ENCODE measurements at regions not wholly inside any gene's neighbourhood (a gene's known extent, or its start where the extent isn't known, plus 50 kb on each side); places are given as distances from the start of the nearest gene placed in this dataset.

DNA sequence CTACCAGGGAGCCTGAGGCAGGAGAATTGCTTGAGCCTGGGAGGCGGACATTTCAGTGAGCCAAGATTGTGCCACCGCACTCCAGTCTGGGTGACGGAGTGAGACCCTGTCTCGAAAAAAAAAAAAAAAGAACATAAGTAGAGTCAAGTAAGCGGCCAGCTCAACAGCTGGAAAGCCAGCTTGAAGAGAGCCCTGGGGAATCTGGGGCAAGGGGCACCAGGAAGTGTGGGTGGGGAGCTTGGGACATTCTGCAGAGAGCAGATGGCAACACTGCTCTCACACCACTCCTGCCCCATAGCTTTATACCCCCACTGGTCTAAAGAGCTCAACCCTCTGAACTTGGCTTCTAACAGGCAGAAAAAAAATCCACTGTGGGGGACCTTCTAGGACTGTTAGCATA lies 505.6 kb downstream of the BUD13 start:
- DNase-seq (ENCODE audit: low read depth in 2 of 2, low spot score in 1 of 2), result no peak

DNA sequence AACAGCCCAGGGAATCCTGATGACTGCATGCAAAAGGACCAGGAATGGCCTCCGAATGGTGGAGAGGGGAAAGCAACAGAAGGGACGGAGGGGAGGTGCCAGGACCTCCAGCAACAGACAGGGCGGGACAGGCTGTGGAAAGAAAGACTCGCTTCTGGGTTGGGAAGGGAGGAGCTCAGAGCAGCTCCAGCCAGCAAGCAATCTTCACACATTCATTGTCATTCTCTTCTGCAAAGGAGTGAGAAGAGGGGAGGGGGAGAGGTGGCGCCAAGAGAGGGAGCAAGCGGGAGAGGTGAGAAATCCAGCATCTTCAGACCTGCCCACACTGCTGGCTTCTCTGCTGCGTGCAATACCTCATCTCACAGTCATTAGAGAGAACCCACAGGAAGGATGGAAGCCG lies 509.0 kb downstream of the BUD13 start:
- no peak for DNase-seq (ENCODE audit: low read depth in 2 of 2, low spot score in 1 of 2)

DNA sequence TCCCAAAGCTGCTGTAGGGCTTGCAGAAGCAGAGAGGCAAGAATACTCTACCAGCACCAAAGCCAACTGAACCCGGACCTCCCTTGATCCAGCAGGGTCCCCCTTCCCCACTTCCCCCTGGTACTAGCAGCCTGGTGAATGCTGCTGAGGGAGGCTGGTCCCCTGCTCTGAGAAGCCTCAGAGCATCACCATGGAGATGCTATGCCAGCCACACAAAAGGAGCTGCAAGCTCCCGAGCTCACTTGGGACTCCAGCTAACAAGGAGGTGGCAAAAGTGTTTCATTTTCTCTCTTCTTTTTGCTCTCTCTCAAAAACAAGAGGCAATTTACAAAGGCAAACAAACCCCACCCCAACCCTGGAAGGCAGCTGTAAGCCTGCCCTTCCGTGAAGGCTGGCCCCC lies 509.8 kb downstream of the BUD13 start:
- DNase-seq (ENCODE audit: low read depth in 2 of 2, low spot score in 1 of 2), result no peak

GRCh38 chr11:116262370-116262769 lies 510.4 kb downstream of the BUD13 start:
- no peak for DNase-seq (ENCODE audit: low read depth in 2 of 2, low spot score in 1 of 2)

- no peak for DNase-seq (ENCODE audit: low read depth in 2 of 2, low spot score in 1 of 2)
These were observed 511.2 kb downstream of the BUD13 start for GRCh38 chr11:116261606-116262005.

GRCh38 chr11:116258821-116259220 lies 514.0 kb downstream of the BUD13 start:
- no peak for DNase-seq (ENCODE audit: low read depth in 2 of 2, low spot score in 1 of 2)

DNA sequence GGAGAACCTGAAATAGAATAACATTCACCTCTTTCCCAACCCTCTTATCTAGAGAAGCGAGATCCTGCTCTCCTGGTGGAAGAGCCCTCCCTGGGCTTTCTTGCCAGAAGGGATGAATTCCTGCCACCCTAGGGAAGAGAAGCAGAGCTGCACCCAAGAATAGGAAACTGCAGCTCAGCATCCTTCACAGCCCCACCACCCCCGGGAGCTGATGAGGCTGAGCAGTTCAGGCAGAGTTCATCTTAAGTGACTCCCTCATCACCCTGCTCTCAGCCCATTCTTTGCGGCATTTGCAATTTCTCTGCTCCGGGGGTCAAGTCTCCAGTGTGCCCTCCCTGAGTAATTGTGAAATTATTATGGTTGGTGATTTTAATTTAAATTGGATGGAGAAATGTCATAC lies 514.9 kb downstream of the BUD13 start:
- DNase-seq (ENCODE audit: low read depth in 2 of 2, low spot score in 1 of 2), result no peak

- no peak for DNase-seq (ENCODE audit: low read depth in 2 of 2, low spot score in 1 of 2)
These were observed 515.7 kb downstream of the BUD13 start for GRCh38 chr11:116257092-116257491.

DNA sequence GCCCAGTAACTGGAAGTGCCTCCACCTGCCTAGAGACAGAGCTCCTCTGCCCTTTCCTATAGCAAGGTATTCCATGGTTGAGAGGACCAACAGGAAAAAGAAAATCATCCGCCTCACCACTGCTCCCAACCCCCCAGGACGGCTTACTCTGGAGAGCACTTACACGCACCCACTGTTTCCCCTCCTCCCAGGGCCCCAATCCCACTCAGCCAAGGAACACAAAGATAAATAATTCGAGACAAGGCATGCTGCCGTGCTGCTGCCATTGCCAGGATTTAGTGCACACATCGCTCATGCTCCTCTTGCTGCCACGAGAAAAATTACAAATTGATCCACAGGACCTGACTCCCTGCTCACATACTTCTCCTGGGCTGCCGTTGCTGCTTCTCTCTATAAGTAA lies 516.6 kb downstream of the BUD13 start:
- no peak for DNase-seq (ENCODE audit: low read depth in 2 of 2, low spot score in 1 of 2)

- DNase-seq (ENCODE audit: low read depth in 2 of 2, low spot score in 1 of 2), result no peak
These were observed 517.4 kb downstream of the BUD13 start for GRCh38 chr11:116255321-116255953.

DNA sequence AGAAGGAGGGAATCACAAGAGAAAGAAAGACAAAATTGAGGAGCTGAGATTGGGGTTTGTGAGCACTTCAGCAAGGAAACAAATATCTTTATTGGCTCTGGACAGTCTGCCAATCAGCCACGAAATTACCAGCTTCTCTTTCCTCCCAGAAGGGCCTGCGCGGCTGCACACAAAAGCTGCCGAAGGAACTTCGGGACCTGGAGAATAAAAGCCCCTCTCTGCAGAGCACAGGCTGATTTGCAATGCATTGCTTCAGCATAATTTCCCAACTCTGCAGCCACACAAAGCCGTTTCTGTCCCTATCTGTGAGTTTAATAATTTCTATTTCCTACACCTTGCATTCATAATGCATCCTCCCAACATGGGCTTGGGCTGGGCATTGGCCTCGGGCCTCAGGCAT lies 522.6 kb downstream of the BUD13 start:
- no peak for DNase-seq (ENCODE audit: low read depth in 2 of 2, low spot score in 1 of 2)

GRCh38 chr11:116249561-116249960 lies 523.2 kb downstream of the BUD13 start:
- DNase-seq (ENCODE audit: low read depth in 2 of 2, low spot score in 1 of 2), result no peak

DNA sequence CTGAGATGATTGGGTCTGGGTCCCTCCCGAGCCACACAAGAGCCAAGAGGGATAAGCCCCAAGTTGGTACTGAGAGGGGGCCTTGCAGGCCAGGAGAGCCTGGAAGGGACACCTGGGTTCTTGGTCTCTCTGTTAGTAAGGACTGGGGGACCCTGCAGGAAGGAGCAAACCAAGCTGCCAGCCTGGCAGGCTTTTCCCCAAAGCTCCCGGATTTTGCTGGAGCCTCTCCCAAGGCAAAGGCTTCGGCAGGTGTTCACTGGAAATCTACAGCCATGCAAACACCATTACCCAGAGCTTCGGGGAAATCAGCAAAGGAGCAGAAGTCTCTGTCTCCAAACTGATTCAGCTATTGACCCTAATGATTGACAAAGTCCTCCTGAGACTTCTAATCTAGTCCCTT lies 527.9 kb downstream of the BUD13 start:
- no peak for DNase-seq (ENCODE audit: low read depth in 2 of 2, low spot score in 1 of 2)

- no peak for DNase-seq (ENCODE audit: low read depth in 2 of 2, low spot score in 1 of 2)
These were observed 528.3 kb downstream of the BUD13 start for GRCh38 chr11:116244439-116244838.

DNA sequence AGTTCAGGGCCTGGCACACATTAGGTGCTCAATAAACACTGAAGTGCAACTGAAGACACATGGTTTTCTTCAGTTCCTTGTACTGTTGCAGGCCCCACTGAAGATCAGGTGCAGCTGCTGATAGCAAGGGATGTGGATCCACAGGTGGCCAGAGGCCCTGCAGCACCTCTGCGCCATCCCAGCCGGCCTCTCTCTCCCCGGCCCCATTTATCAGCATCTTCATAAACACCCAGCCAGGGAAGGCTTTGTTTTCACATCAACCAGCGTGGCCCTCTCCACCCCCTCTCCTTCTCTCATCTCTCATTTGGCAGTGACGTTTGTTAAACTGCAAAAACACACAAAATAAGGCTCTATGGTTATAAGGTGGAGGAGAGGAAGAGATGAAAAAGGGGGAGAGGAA lies 528.8 kb downstream of the BUD13 start:
- no peak for DNase-seq (ENCODE audit: low read depth in 2 of 2, low spot score in 1 of 2)

DNA sequence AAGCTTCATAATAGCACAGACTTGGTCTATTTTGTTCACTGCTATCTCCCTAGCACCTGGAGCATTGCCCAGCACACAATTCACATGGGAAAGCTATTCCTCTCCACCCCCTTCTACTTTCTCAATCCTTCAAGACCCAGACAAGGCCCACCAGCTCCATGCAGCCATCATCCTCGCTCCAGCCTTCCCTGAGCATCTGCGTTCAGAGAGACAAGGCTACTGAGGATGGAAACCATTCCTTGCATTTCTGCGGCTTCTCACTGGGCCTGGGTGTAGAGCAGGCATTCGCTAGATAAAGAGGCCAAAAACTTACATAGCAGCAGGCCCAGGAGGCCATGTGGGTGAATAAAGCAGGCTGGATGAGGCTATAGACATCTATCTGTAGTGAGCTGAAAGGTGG lies 530.8 kb downstream of the BUD13 start:
- no peak for DNase-seq (ENCODE audit: low read depth in 2 of 2, low spot score in 1 of 2)

- no peak for DNase-seq (ENCODE audit: low read depth in 2 of 2, low spot score in 1 of 2)
These were observed 532.1 kb downstream of the BUD13 start for GRCh38 chr11:116240710-116241109.

DNA sequence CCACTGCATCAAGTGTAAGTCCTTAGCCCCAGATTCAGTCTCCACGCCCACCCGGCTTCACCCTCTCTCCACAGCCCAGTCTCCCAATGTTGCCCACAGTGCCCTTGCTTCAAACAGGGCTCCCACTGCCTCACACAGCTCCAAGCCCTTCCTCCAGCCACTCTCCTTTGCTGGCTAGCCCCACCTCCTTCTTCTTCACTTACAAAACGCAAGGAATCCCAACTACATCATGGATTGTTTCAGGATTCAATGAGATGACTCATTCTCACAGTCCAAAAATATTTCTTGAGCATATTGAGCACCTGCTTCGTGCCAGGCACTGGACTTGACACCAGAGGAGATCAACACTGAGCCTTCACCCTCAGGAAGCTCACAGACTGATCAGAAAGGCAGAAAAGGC lies 533.5 kb downstream of the BUD13 start:
- DNase-seq (ENCODE audit: low read depth in 2 of 2, low spot score in 1 of 2), result no peak

GRCh38 chr11:116234989-116235568 lies 537.7 kb downstream of the BUD13 start:
- DNase-seq (ENCODE audit: low read depth in 2 of 2, low spot score in 1 of 2), result no peak

GRCh38 chr11:116233561-116233960 lies 539.2 kb downstream of the BUD13 start:
- no peak for DNase-seq (ENCODE audit: low read depth in 2 of 2, low spot score in 1 of 2)

DNA sequence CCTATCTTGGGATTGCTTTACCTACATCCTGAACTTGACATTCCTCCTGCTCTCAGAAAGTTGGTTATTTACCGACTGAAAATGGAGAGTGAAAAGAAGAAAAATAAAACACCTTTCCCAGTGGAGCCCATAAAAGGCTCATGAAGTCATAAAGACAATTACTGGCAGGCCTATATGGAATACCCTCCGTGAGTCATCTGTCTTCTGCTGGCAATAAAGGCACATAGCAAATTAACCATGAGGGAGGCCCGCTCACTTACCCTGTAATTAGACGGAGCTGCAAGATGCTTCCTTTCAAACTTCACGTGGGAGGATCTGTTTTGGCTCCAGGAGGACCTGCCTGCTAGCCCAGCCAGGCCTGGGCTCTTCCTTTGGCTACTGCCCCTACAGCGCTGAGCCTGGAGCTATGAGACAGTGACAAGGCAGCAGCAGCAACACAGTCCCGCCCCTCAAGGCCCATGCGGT lies 540.4 kb downstream of the BUD13 start:
- no peak for DNase-seq (ENCODE audit: low read depth in 2 of 2, low spot score in 1 of 2)

GRCh38 chr11:116231543-116231942 lies 541.2 kb downstream of the BUD13 start:
- no peak for DNase-seq (ENCODE audit: low read depth in 2 of 2, low spot score in 1 of 2)

DNA sequence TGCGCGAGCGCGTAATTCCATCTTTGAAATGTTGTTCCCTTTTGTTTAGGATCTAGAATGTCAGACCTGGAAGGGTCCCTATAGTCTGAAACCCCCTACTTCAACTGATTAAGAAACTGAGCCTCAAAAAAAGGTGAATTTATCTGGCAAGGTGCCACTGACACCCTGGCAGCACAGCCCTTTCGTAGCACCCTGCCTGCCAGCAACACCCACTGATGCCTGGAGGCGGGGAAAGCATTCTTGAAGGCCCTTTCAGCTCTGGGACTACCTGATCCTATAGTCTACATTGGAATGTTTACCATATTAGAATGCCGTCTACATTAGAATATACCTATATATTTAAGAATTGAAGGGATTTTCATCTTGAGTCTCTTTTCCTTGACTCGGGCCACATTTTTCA lies 542.3 kb downstream of the BUD13 start:
- DNase-seq (ENCODE audit: low read depth in 2 of 2, low spot score in 1 of 2), result no peak
